ENCODE measurements at regions not wholly inside any gene's neighbourhood (a gene's known extent, or its start where the extent isn't known, plus 50 kb on each side); places are given as distances from the start of the nearest gene placed in this dataset.
A peak's percentile ranks its signal among the peaks of the same experiment; 100 is the strongest.

GRCh38 chr6:90445533-90446108 is 141.3 kb downstream of the MAP3K7 start:
- DNase-seq, result no peak
- H3K9me3 Mint-ChIP-seq, result no peaks in the 10 kb centered on the region
- peaks cover 2% of the 10 kb centered on the region for H3K36me3 Mint-ChIP-seq (ENCODE audit: low read depth)
- H3K4me3 Mint-ChIP-seq, result peak overlapping the region; percentile 25
- H3K27ac Mint-ChIP-seq, result peak overlapping the region; percentile 95
- peak; percentile 95 for ATAC-seq
- H3K27me3 Mint-ChIP-seq, result no peaks in the 10 kb centered on the region
- H3K4me1 Mint-ChIP-seq, result peaks cover 51% of the 10 kb centered on the region

GRCh38 chr6:90444160-90444714 is 142.6 kb downstream of the MAP3K7 start:
- ATAC-seq (peak; percentile 4), DNase-seq (no peak)
- peaks cover 53% of the 10 kb centered on the region for H3K4me1 Mint-ChIP-seq
- no peaks in the 10 kb centered on the region for H3K27me3 Mint-ChIP-seq
- peak overlapping the region; percentile 41 for H3K4me3 Mint-ChIP-seq
- H3K36me3 Mint-ChIP-seq (ENCODE audit: low read depth), result peaks cover 2% of the 10 kb centered on the region
- peak overlapping the region; percentile 95 for H3K27ac Mint-ChIP-seq
- no peaks in the 10 kb centered on the region for H3K9me3 Mint-ChIP-seq

GRCh38 chr6:90442366-90442765 is 144.5 kb downstream of the MAP3K7 start:
- ATAC-seq, result no peak
- Mint-ChIP-seq H3K27ac (no peak overlapping the region), H3K36me3 (ENCODE audit: low read depth) (peaks cover 2% of the 10 kb centered on the region), H3K27me3 (no peaks in the 10 kb centered on the region), H3K4me3 (no peak overlapping the region), H3K9me3 (no peaks in the 10 kb centered on the region), H3K4me1 (peaks cover 51% of the 10 kb centered on the region)
- no peak for DNase-seq

DNA sequence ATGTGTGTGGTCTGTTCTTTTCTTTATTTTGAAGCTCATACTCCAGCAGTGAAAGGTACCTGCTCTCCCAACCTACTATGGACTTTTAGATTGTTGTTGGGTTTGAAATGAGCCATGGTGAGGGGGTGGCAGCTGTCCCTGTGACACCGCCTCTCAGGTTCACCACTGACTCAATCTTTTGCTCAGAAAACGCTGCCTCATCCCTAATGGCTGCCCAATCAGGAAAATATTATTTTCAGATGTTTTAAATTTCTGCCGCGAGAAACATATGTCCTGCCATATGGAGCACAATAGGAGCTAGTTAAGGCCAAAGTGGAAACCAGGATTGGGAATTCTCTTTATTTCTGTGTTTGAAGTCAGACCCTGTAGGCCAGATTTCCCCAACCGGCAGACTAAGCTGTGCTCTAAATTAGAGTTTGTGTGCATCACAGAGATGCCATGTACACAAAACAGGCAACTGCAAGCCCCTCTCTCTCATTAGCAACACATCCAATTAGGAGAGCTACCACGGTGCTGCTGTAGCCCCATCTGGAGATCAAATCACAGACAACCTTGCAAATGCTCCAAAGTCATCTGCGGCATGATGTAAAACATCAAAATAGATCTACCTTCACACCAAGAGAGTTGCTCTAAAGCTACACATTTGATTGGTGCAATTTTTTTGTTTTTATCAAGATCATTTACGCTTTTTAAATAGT is 144.1 kb upstream of the BACH2 start:
- peaks cover under 1% of the 10 kb centered on the region for H3K36me3 Mint-ChIP-seq (ENCODE audit: low read depth)
- DNase-seq (no peak), ATAC-seq (no peak)
- H3K4me1 Mint-ChIP-seq, result peaks cover 38% of the 10 kb centered on the region
- H3K4me3 Mint-ChIP-seq, result no peak overlapping the region
- H3K27ac Mint-ChIP-seq, result no peak overlapping the region
- no peaks in the 10 kb centered on the region for H3K27me3 Mint-ChIP-seq
- H3K9me3 Mint-ChIP-seq, result no peaks in the 10 kb centered on the region

GRCh38 chr6:90439586-90439985 is 142.9 kb upstream of the BACH2 start:
- DNase-seq (no peak), ATAC-seq (no peak)
- peaks cover 2% of the 10 kb centered on the region for H3K36me3 Mint-ChIP-seq (ENCODE audit: low read depth)
- no peak overlapping the region for H3K27ac Mint-ChIP-seq
- peaks cover 30% of the 10 kb centered on the region for H3K4me1 Mint-ChIP-seq
- H3K9me3 Mint-ChIP-seq, result peaks cover 4% of the 10 kb centered on the region
- no peak overlapping the region for H3K4me3 Mint-ChIP-seq
- H3K27me3 Mint-ChIP-seq, result no peaks in the 10 kb centered on the region

- Mint-ChIP-seq H3K27me3 (no peaks in the 10 kb centered on the region), H3K4me1 (peaks cover 23% of the 10 kb centered on the region), H3K4me3 (no peak overlapping the region), H3K36me3 (ENCODE audit: low read depth) (peaks cover 14% of the 10 kb centered on the region), H3K9me3 (peaks cover 33% of the 10 kb centered on the region), H3K27ac (no peak overlapping the region)
- ATAC-seq (no peak), DNase-seq (no peak)
Observed at GRCh38 chr6:90436403-90436802, 139.8 kb upstream of the BACH2 start.

- DNase-seq (no peak), ATAC-seq (no peak)
- Mint-ChIP-seq H3K27ac (no peak overlapping the region), H3K4me1 (peaks cover 17% of the 10 kb centered on the region), H3K36me3 (ENCODE audit: low read depth) (peaks cover 14% of the 10 kb centered on the region), H3K27me3 (no peaks in the 10 kb centered on the region), H3K4me3 (no peak overlapping the region), H3K9me3 (peaks cover 42% of the 10 kb centered on the region)
Observed at GRCh38 chr6:90435207-90435899, 138.7 kb upstream of the BACH2 start.

DNA sequence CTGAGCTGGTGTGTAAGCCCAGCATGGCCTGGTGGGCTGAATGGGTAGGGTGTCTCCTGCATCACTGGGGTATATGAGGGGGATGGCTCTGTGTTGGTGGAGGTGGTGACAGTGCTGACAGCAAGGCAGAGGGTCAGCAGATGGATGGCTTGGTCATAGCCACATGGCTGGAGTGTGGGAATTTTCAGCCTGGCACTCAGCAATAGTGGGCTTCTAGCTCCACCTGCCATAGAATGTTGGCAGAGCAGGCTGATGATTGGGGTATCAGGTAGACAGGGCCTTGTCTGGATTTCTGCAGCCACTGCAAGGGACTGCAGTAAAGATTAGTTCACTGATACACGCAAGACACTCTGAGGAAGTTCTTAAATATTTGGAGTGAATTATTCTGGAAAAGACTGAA is 137.5 kb upstream of the BACH2 start:
- DNase-seq (no peak), ATAC-seq (peak; percentile 40)
- Mint-ChIP-seq H3K4me1 (peaks cover 14% of the 10 kb centered on the region), H3K9me3 (peaks cover 51% of the 10 kb centered on the region), H3K27me3 (no peaks in the 10 kb centered on the region), H3K4me3 (no peak overlapping the region), H3K36me3 (ENCODE audit: low read depth) (peaks cover 18% of the 10 kb centered on the region), H3K27ac (no peak overlapping the region)

GRCh38 chr6:90432937-90433336 is 136.3 kb upstream of the BACH2 start:
- peaks cover 18% of the 10 kb centered on the region for H3K36me3 Mint-ChIP-seq (ENCODE audit: low read depth)
- H3K9me3 Mint-ChIP-seq, result peaks cover 63% of the 10 kb centered on the region
- H3K4me3 Mint-ChIP-seq, result no peak overlapping the region
- no peak overlapping the region for H3K27ac Mint-ChIP-seq
- no peaks in the 10 kb centered on the region for H3K27me3 Mint-ChIP-seq
- DNase-seq (no peak), ATAC-seq (no peak)
- H3K4me1 Mint-ChIP-seq, result peaks cover 14% of the 10 kb centered on the region

GRCh38 chr6:90432041-90432775 is 135.6 kb upstream of the BACH2 start:
- Mint-ChIP-seq H3K27ac (no peak overlapping the region), H3K9me3 (peaks cover 63% of the 10 kb centered on the region), H3K36me3 (ENCODE audit: low read depth) (peaks cover 18% of the 10 kb centered on the region), H3K4me1 (peaks cover 14% of the 10 kb centered on the region), H3K27me3 (no peaks in the 10 kb centered on the region), H3K4me3 (no peak overlapping the region)
- ATAC-seq, result no peak
- no peak for DNase-seq

- Mint-ChIP-seq H3K27ac (no peak overlapping the region), H3K27me3 (no peaks in the 10 kb centered on the region), H3K4me1 (peaks cover 16% of the 10 kb centered on the region), H3K9me3 (peaks cover 63% of the 10 kb centered on the region), H3K4me3 (no peak overlapping the region), H3K36me3 (ENCODE audit: low read depth) (peaks cover 18% of the 10 kb centered on the region)
- no peak for ATAC-seq
- DNase-seq, result no peak
Observed at GRCh38 chr6:90431576-90431975, 134.9 kb upstream of the BACH2 start.

GRCh38 chr6:90429713-90430112 is 133.1 kb upstream of the BACH2 start:
- DNase-seq (no peak), ATAC-seq (no peak)
- peaks cover 16% of the 10 kb centered on the region for H3K36me3 Mint-ChIP-seq (ENCODE audit: low read depth)
- no peak overlapping the region for H3K4me3 Mint-ChIP-seq
- no peaks in the 10 kb centered on the region for H3K27me3 Mint-ChIP-seq
- H3K27ac Mint-ChIP-seq, result no peak overlapping the region
- H3K9me3 Mint-ChIP-seq, result peaks cover 60% of the 10 kb centered on the region
- H3K4me1 Mint-ChIP-seq, result peaks cover 26% of the 10 kb centered on the region

- Mint-ChIP-seq H3K27ac (no peak overlapping the region), H3K4me1 (peaks cover 35% of the 10 kb centered on the region), H3K4me3 (no peak overlapping the region), H3K9me3 (peaks cover 54% of the 10 kb centered on the region), H3K27me3 (no peaks in the 10 kb centered on the region), H3K36me3 (ENCODE audit: low read depth) (peaks cover 7% of the 10 kb centered on the region)
- ATAC-seq (no peak), DNase-seq (no peak)
Observed at GRCh38 chr6:90428514-90428913, 131.9 kb upstream of the BACH2 start.

GRCh38 chr6:90425161-90425641 is 128.6 kb upstream of the BACH2 start:
- peaks cover 29% of the 10 kb centered on the region for H3K9me3 Mint-ChIP-seq
- no peaks in the 10 kb centered on the region for H3K27me3 Mint-ChIP-seq
- peak overlapping the region; percentile 65 for H3K4me3 Mint-ChIP-seq
- peak; percentile 95 for ATAC-seq
- H3K4me1 Mint-ChIP-seq, result peaks cover 34% of the 10 kb centered on the region
- no peak for DNase-seq
- peaks cover 4% of the 10 kb centered on the region for H3K36me3 Mint-ChIP-seq (ENCODE audit: low read depth)
- peak overlapping the region; percentile 95 for H3K27ac Mint-ChIP-seq
